Tibial nerve (tissue), 4 donors: ENCODE measurements at regions not wholly inside any gene's neighbourhood (a gene's known extent, or its start where the extent isn't known, plus 50 kb on each side); places are given as distances from the start of the nearest gene placed in this dataset.

Source experiments
- EP300 ChIP-seq, 2 donors: sonication (generic); formaldehyde crosslinking; IDR thresholded peaks; one replicate each; pipeline ENCODE4 v1.6.1; 2017; ENCODE audit warnings: antibody characterized with exemption in 2 of 2, mild to moderate bottlenecking in 1 of 2
- POLR2A ChIP-seq, 2 donors: fragments of 450-650 bp; IDR thresholded peaks; one replicate each; pipeline ENCODE4 v1.6.1; 2017; ENCODE audit warnings: antibody characterized with exemption in 2 of 2, mild to moderate bottlenecking in 2 of 2, moderate library complexity in 2 of 2
- TF ChIP-seq, protein P1 (sequence below), 5 experiments: fragments of 200-600 bp in 3 of 5; fragments of 450-650 bp in 2 of 5; sonication (generic) in 3 of 5; IDR thresholded peaks; one replicate each; pipeline ENCODE4 v1.5.1; 2016 to 2019; ENCODE audit warnings: antibody characterized with exemption in 5 of 5, mild to moderate bottlenecking in 3 of 5, moderate library complexity in 2 of 5

DNA sequence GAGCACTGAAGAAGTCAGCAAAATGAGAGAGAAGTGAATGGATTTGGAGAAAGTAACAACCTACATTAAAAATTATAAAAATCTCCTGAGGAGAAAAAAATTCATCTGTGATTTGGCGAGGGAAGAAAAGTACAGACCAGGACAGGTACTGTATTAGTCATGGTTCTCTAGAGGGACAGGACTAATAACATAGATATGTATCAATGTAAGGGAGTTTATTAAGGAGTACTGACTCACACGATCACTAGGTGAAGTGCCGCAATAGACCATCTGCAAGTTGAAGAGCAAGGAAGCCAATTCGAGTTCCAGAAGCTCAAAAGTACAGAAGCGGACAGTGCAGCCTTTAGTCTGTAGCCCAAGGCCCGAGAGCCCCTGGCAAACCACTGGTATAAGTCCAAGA lies 1004.4 kb upstream of the ALCAM start:
- TF ChIP-seq, protein P1, sequence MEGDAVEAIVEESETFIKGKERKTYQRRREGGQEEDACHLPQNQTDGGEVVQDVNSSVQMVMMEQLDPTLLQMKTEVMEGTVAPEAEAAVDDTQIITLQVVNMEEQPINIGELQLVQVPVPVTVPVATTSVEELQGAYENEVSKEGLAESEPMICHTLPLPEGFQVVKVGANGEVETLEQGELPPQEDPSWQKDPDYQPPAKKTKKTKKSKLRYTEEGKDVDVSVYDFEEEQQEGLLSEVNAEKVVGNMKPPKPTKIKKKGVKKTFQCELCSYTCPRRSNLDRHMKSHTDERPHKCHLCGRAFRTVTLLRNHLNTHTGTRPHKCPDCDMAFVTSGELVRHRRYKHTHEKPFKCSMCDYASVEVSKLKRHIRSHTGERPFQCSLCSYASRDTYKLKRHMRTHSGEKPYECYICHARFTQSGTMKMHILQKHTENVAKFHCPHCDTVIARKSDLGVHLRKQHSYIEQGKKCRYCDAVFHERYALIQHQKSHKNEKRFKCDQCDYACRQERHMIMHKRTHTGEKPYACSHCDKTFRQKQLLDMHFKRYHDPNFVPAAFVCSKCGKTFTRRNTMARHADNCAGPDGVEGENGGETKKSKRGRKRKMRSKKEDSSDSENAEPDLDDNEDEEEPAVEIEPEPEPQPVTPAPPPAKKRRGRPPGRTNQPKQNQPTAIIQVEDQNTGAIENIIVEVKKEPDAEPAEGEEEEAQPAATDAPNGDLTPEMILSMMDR (IDR thresholded peaks at IDR 0.05), result no peak
- TF ChIP-seq POLR2A (IDR thresholded peaks at IDR 0.05), result no peak
- no peak for TF ChIP-seq EP300 (IDR thresholded peaks at IDR 0.05)
